SU-DHL-6 (cell line): ENCODE measurements at regions not wholly inside any gene's neighbourhood (a gene's known extent, or its start where the extent isn't known, plus 50 kb on each side); places are given as distances from the start of the nearest gene placed in this dataset.

Experiments
- H2AFZ ChIP-seq: fragments of 200-600 bp; sonication (generic); 2 replicates; pipeline ENCODE4 v1.6.1; 2014; ENCODE audit warnings: low read depth, mild to moderate bottlenecking, moderate library complexity, mixed read lengths, antibody characterized with exemption, low read length; ENCODE audit not compliant: severe bottlenecking
- H3F3A ChIP-seq: fragments of 200-600 bp; shearing (Covaris generic); 2 replicates; pipeline ENCODE4 v1.6.0; 2016; ENCODE audit warnings: antibody characterized with exemption, mild to moderate bottlenecking; ENCODE audit not compliant: insufficient read depth
- H3K27ac ChIP-seq: fragments of 200-600 bp; sonication (generic); 2 replicates; pipeline ENCODE4 v1.5.1; 2016; ENCODE audit warnings: low read depth, mild to moderate bottlenecking, low read length, moderate library complexity, mixed read lengths
- H3K27me3 ChIP-seq: fragments of 200-600 bp; sonication (generic), shearing (Covaris generic); 2 replicates; pipeline ENCODE4 v1.6.0; 2014; ENCODE audit warnings: mild to moderate bottlenecking, low read length
- H3K36me3 ChIP-seq: fragments of 200-600 bp; sonication (generic); 2 replicates; pipeline ENCODE4 v1.6.1; 2014; ENCODE audit warnings: mild to moderate bottlenecking, low read length, mixed read lengths
- H3K4me2 ChIP-seq: fragments of 300-600, 200-600 bp; shearing (Covaris generic), sonication (generic); 2 replicates; pipeline ENCODE4 v1.6.0; 2014; ENCODE audit warnings: low read length, low read depth, mild to moderate bottlenecking; ENCODE audit not compliant: poor library complexity, severe bottlenecking
- H3K4me3 ChIP-seq: fragments of 200-600 bp; sonication (generic); 2 replicates; pipeline ENCODE4 v1.5.1; 2014; ENCODE audit warnings: antibody characterized with exemption, low read length, mild to moderate bottlenecking, mixed read lengths; ENCODE audit not compliant: insufficient read depth, poor library complexity, severe bottlenecking
- H3K79me2 ChIP-seq: fragments of 200-600 bp; sonication (generic); 2 replicates; pipeline ENCODE4 v1.6.1; 2014; ENCODE audit warnings: mild to moderate bottlenecking, low read length, moderate library complexity; ENCODE audit not compliant: insufficient read depth
- H3K9ac ChIP-seq: fragments of 200-600 bp; sonication (generic); 2 replicates; pipeline ENCODE4 v1.7.0; 2014; ENCODE audit warnings: mild to moderate bottlenecking, low read length
- H3K9me2 ChIP-seq: fragments of 200-600 bp; sonication (generic); replicated peaks from 2 replicates; pipeline ENCODE4 v1.6.1; 2014; ENCODE audit warnings: low read length; ENCODE audit not compliant: insufficient read depth
- H3K9me3 ChIP-seq: fragments of 200-600 bp; sonication (generic); 2 replicates; pipeline ENCODE4 v1.6.1; 2014; ENCODE audit warnings: low read length, mixed read lengths; ENCODE audit not compliant: insufficient read depth
- H4K20me1 ChIP-seq: fragments of 200-600 bp; sonication (generic); 2 replicates; pipeline ENCODE4 v1.6.1; 2014; ENCODE audit warnings: low read depth, mild to moderate bottlenecking, antibody characterized with exemption, low read length, moderate library complexity, mixed read lengths
- CTCF ChIP-seq: fragments of 200-600 bp; sonication (generic); IDR thresholded peaks from one replicate; pipeline ENCODE4 v1.5.1; 2017; ENCODE audit warnings: antibody characterized with exemption, mild to moderate bottlenecking, low read length, moderate library complexity; ENCODE audit not compliant: insufficient read depth, poor library complexity, severe bottlenecking
- EZH2phosphoT487 ChIP-seq: fragments of 200-600 bp; sonication (generic), shearing (Covaris generic); conservative IDR thresholded peaks from 2 replicates; pipeline ENCODE4 v1.6.1; 2018; ENCODE audit warnings: mild to moderate bottlenecking, antibody characterized with exemption, low read length, moderate library complexity, mixed read lengths

GRCh38 chr4:186428481-186428880 lies 126.9 kb downstream of the MTNR1A start:
- TF ChIP-seq EZH2phosphoT487 (no peak), CTCF (no peak)
- no peaks in the 10 kb centered on the region for H3K27me3 ChIP-seq
- no peaks in the 10 kb centered on the region for H3K36me3 ChIP-seq

DNA sequence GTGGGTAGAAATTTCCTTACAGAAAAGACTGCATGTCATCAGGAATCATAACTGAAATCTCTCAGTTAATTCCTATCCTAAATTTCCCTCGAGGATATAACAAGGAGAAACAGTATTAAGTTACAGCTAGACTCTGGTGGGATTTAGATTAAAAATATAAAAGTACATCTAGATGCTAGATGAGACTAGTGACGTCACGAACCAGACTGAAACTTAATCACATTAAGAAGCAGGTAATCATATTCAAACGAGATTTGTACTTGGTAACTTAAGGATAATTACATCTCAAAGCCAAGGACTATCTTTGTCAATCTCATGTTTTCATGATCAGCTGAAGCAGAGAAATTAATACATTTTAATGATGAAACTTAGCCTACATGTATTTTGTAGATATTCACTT lies 130.6 kb downstream of the MTNR1A start:
- Histone ChIP-seq H3K36me3 (no peaks in the 10 kb centered on the region), H3K4me3 (no peak overlapping the region), H3K4me2 (no peak overlapping the region), H3F3A (no peaks in the 10 kb centered on the region), H4K20me1 (no peaks in the 10 kb centered on the region), H3K9ac (no peak overlapping the region), H2AFZ (no peak overlapping the region), H3K9me2 (no peaks in the 10 kb centered on the region), H3K27ac (no peak overlapping the region), H3K79me2 (no peaks in the 10 kb centered on the region), H3K27me3 (no peaks in the 10 kb centered on the region), H3K9me3 (no peaks in the 10 kb centered on the region)
- no peak for TF ChIP-seq EZH2phosphoT487
- no peak for TF ChIP-seq CTCF

More at GRCh38 chr4:186428481-186428880, 126.9 kb downstream of the MTNR1A start:
- Histone ChIP-seq H4K20me1 (no peaks in the 10 kb centered on the region), H3F3A (no peaks in the 10 kb centered on the region), H3K79me2 (no peaks in the 10 kb centered on the region), H3K9me3 (no peaks in the 10 kb centered on the region), H3K27ac (no peak overlapping the region), H3K9ac (no peak overlapping the region), H3K4me3 (no peak overlapping the region), H3K9me2 (no peaks in the 10 kb centered on the region), H2AFZ (no peak overlapping the region), H3K4me2 (no peak overlapping the region)

- H3K4me2 ChIP-seq, result no peak overlapping the region
- no peak overlapping the region for H3K4me3 ChIP-seq
- no peak overlapping the region for H3K9ac ChIP-seq
- no peaks in the 10 kb centered on the region for H3K79me2 ChIP-seq
- H3K27ac ChIP-seq, result no peak overlapping the region
- H3K27me3 ChIP-seq, result no peaks in the 10 kb centered on the region
- H3K9me2 ChIP-seq, result no peaks in the 10 kb centered on the region
- H3K9me3 ChIP-seq, result no peaks in the 10 kb centered on the region
- no peaks in the 10 kb centered on the region for H4K20me1 ChIP-seq
- TF ChIP-seq EZH2phosphoT487, result no peak
- TF ChIP-seq CTCF, result no peak
- no peak overlapping the region for H2AFZ ChIP-seq
- H3K36me3 ChIP-seq, result no peaks in the 10 kb centered on the region
- no peaks in the 10 kb centered on the region for H3F3A ChIP-seq
These were observed 133.1 kb downstream of the MTNR1A start for GRCh38 chr4:186422296-186422695.
